ENCODE measurements at regions not wholly inside any gene's neighbourhood (a gene's known extent, or its start where the extent isn't known, plus 50 kb on each side); places are given as distances from the start of the nearest gene placed in this dataset.

GRCh38 chr3:148625095-148625736, 72.5 kb upstream of the AGTR1 start:
- DNase-seq = no peak
- Histone ChIP-seq H3K4me1 (no peaks in the 10 kb centered on the region), H3K4me3 (no peak overlapping the region), H3K27me3 (ENCODE audit: insufficient read depth in 3 of 3, low read length in 2 of 3) (no peaks in the 10 kb centered on the region), H3K9me3 (peaks cover 7% of the 10 kb centered on the region), H3K27ac (no peak overlapping the region), H3K36me3 (ENCODE audit: insufficient read depth in 1 of 2, low read depth in 1 of 2) (no peaks in the 10 kb centered on the region)
- intact Hi-C loops (cut with DNase I) = no loop called here
- 69 to 70% (median 70%) methylated on average over 4 of the region's 4 CpGs for WGBS, 3 donors
- TF ChIP-seq, protein P1, sequence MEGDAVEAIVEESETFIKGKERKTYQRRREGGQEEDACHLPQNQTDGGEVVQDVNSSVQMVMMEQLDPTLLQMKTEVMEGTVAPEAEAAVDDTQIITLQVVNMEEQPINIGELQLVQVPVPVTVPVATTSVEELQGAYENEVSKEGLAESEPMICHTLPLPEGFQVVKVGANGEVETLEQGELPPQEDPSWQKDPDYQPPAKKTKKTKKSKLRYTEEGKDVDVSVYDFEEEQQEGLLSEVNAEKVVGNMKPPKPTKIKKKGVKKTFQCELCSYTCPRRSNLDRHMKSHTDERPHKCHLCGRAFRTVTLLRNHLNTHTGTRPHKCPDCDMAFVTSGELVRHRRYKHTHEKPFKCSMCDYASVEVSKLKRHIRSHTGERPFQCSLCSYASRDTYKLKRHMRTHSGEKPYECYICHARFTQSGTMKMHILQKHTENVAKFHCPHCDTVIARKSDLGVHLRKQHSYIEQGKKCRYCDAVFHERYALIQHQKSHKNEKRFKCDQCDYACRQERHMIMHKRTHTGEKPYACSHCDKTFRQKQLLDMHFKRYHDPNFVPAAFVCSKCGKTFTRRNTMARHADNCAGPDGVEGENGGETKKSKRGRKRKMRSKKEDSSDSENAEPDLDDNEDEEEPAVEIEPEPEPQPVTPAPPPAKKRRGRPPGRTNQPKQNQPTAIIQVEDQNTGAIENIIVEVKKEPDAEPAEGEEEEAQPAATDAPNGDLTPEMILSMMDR (IDR thresholded peaks at IDR 0.05) = no peak
- no peak for ATAC-seq

DNA sequence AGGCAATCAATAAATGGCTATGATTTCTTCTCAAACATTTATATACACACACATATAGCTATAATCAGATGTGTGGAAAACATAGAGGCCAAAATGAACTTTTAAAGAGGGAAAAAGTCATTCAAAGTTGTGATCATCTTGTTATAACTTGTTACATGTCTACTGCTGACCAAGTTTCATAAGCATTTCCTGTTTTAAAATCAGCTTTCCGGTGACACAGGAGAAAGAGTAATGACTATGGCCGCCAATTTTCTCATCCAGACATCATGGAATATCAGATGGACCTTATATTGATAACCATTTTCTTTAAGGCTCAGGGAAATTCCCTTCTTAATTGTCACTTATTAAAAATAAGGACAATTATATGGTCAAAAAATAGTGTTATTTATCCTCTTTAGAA, 71.7 kb upstream of the AGTR1 start:
- 57 to 93% (median 90%) methylated on average over 2 of the region's 2 CpGs for WGBS, 3 donors
- ATAC-seq (no peak), DNase-seq (no peak)

DNA sequence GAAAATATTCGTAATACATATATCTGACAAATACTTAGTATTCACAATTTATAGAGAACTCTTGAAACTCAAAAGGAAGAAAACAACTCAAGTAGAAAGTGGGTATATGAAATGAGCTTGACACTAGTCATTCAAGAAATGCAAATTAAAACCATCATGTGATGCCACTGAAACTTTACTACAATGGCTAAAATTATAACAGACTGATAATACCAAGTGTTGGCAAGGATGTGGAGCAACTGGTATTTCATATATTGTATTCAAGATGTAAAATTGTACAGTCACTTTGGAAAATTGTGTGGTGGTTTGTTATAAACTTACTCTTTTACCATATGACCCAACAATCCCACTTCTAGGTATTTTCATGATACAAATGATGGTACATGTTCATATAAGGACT, 68.7 kb upstream of the AGTR1 start:
- peaks cover 7% of the 10 kb centered on the region for H3K9me3 ChIP-seq
- no peaks in the 10 kb centered on the region for H3K4me1 ChIP-seq
- ATAC-seq = no peak
- TF ChIP-seq, protein P1 (IDR thresholded peaks at IDR 0.05) = no peak
- no peaks in the 10 kb centered on the region for H3K36me3 ChIP-seq (ENCODE audit: insufficient read depth in 1 of 2, low read depth in 1 of 2)
- intact Hi-C loops (cut with DNase I) = no loop called here
- no peak for DNase-seq
- H3K27ac ChIP-seq = no peak overlapping the region
- 69 to 83% (median 71%) methylated on average over 1 of the region's 1 CpG for WGBS, 3 donors
- no peaks in the 10 kb centered on the region for H3K27me3 ChIP-seq (ENCODE audit: insufficient read depth in 3 of 3, low read length in 2 of 3)
- H3K4me3 ChIP-seq = no peak overlapping the region

More for the DNA sequence above, 71.7 kb upstream of the AGTR1 start:
- peaks cover 7% of the 10 kb centered on the region for H3K9me3 ChIP-seq
- H3K27me3 ChIP-seq (ENCODE audit: insufficient read depth in 3 of 3, low read length in 2 of 3) = no peaks in the 10 kb centered on the region
- no peak overlapping the region for H3K4me3 ChIP-seq
- TF ChIP-seq, protein P1 (IDR thresholded peaks at IDR 0.05) = no peak
- intact Hi-C loops (cut with DNase I) = no loop called here
- H3K36me3 ChIP-seq (ENCODE audit: insufficient read depth in 1 of 2, low read depth in 1 of 2) = no peaks in the 10 kb centered on the region
- no peak overlapping the region for H3K27ac ChIP-seq
- H3K4me1 ChIP-seq = no peaks in the 10 kb centered on the region

- DNase-seq (no peak), ATAC-seq (no peak)
- TF ChIP-seq, protein P1 (IDR thresholded peaks at IDR 0.05) = no peak
- intact Hi-C loops (cut with DNase I) = no loop called here
- H3K4me3 ChIP-seq = no peak overlapping the region
- H3K4me1 ChIP-seq = no peaks in the 10 kb centered on the region
- no peak overlapping the region for H3K27ac ChIP-seq
- WGBS, 3 donors = 64 to 67% (median 65%) methylated on average over 6 of the region's 6 CpGs
- peaks cover 7% of the 10 kb centered on the region for H3K9me3 ChIP-seq
- H3K27me3 ChIP-seq (ENCODE audit: insufficient read depth in 3 of 3, low read length in 2 of 3) = no peaks in the 10 kb centered on the region
- no peaks in the 10 kb centered on the region for H3K36me3 ChIP-seq (ENCODE audit: insufficient read depth in 1 of 2, low read depth in 1 of 2)
These were observed 66.4 kb upstream of the AGTR1 start for GRCh38 chr3:148631124-148631903.
